Naive thymus-derived CD4-positive, alpha-beta T cell (primary cell): ENCODE measurements at regions not wholly inside any gene's neighbourhood (a gene's known extent, or its start where the extent isn't known, plus 50 kb on each side); places are given as distances from the start of the nearest gene placed in this dataset.

Source experiments
- ATAC-seq: fragments of 150-1000 bp; cut with Tn5 transposase; 2 replicates; pipeline ENCODE4 v1.10.0; 2021; ENCODE audit warnings: mild to moderate bottlenecking, moderate library complexity
- CTCF ChIA-PET: fragments of 350-600 bp; sonication (Branson Sonifier 250); formaldehyde crosslinking; loops from one replicate; lab custom pipeline; 2021; ENCODE audit warnings: antibody characterized with exemption; lab: Charles Lee
- POLR2A ChIA-PET: fragments of 350-600 bp; sonication (Branson Sonifier 250); formaldehyde crosslinking; loops from one replicate; lab custom pipeline; 2021; ENCODE audit warnings: antibody characterized with exemption, inconsistent platforms; lab: Charles Lee
- DNase-seq, 9 donors: peaks; one replicate each; pipeline versions ENCODE4 v3.0.0 to v3.0.0-alpha.2; 2020 to 2022; ENCODE audit warnings: mixed read lengths in 1 of 9
- H3K27ac ChIP-seq: one replicate; pipeline ENCODE4 v1.7.0; 2013; ENCODE audit warnings: mild to moderate bottlenecking, low read depth, low read length, moderate library complexity
- H3K27me3 ChIP-seq, 2 donors: one replicate each; pipeline ENCODE4 v1.7.0; 2013; ENCODE audit warnings: low read length in 2 of 2, mild to moderate bottlenecking in 2 of 2, moderate library complexity in 2 of 2; ENCODE audit not compliant: control insufficient read depth in 2 of 2, insufficient read depth in 2 of 2
- H3K36me3 ChIP-seq, 3 experiments: 1 replicate in 2 of 3; 2 replicates in 1 of 3; pipeline ENCODE4 v1.7.0; 2013; ENCODE audit warnings: low read length in 3 of 3, mild to moderate bottlenecking in 3 of 3, moderate library complexity in 1 of 3; ENCODE audit not compliant: insufficient read depth in 3 of 3, control insufficient read depth in 2 of 3
- H3K4me1 ChIP-seq, 2 donors: one replicate each; pipeline ENCODE4 v1.7.0; 2013; ENCODE audit warnings: low read length in 2 of 2, mild to moderate bottlenecking in 2 of 2, moderate library complexity in 1 of 2; ENCODE audit not compliant: control insufficient read depth in 2 of 2, insufficient read depth in 2 of 2
- H3K4me3 ChIP-seq: 2 replicates; pipeline ENCODE4 v1.7.0; 2013; ENCODE audit warnings: mild to moderate bottlenecking, low read length
- H3K9me3 ChIP-seq, 3 experiments: 1 replicate in 2 of 3; 2 replicates in 1 of 3; pipeline ENCODE4 v1.7.0; 2013; ENCODE audit warnings: low read length in 3 of 3; ENCODE audit not compliant: control insufficient read depth in 2 of 3
- H3K27ac Mint-ChIP-seq, 9 donors: one replicate each; pipeline ENCODE4 v1.8.0; 2020 to 2022; ENCODE audit warnings: mixed read lengths in 9 of 9, mild to moderate bottlenecking in 8 of 9, moderate library complexity in 5 of 9, inconsistent platforms in 2 of 9
- H3K27me3 Mint-ChIP-seq, 5 donors: one replicate each; pipeline ENCODE4 v1.8.0; 2021 to 2022; ENCODE audit warnings: mixed read lengths in 5 of 5, mild to moderate bottlenecking in 1 of 5
- H3K36me3 Mint-ChIP-seq, 5 donors: one replicate each; pipeline ENCODE4 v1.8.0; 2020 to 2022; ENCODE audit warnings: mixed read lengths in 5 of 5, mild to moderate bottlenecking in 3 of 5, inconsistent platforms in 1 of 5
- H3K4me1 Mint-ChIP-seq, 7 donors: one replicate each; pipeline ENCODE4 v1.8.0; 2020 to 2022; ENCODE audit warnings: mixed read lengths in 7 of 7, mild to moderate bottlenecking in 3 of 7, inconsistent platforms in 1 of 7
- H3K4me3 Mint-ChIP-seq, 10 donors: one replicate each; pipeline ENCODE4 v1.8.0; 2020 to 2022; ENCODE audit warnings: mild to moderate bottlenecking in 10 of 10, mixed read lengths in 10 of 10, moderate library complexity in 6 of 10, inconsistent platforms in 2 of 10
- H3K9me3 Mint-ChIP-seq, 11 donors: one replicate each; pipeline ENCODE4 v1.8.0; 2020 to 2022; ENCODE audit warnings: mixed read lengths in 11 of 11, mild to moderate bottlenecking in 4 of 11, inconsistent platforms in 1 of 11, moderate library complexity in 1 of 11
- intact Hi-C, 2 donors: fragments of 100-400 bp; cut with micrococcal nuclease; formaldehyde crosslinking; loops; one replicate each; pipeline ENCODE4 v1.15.1; 2023

DNA sequence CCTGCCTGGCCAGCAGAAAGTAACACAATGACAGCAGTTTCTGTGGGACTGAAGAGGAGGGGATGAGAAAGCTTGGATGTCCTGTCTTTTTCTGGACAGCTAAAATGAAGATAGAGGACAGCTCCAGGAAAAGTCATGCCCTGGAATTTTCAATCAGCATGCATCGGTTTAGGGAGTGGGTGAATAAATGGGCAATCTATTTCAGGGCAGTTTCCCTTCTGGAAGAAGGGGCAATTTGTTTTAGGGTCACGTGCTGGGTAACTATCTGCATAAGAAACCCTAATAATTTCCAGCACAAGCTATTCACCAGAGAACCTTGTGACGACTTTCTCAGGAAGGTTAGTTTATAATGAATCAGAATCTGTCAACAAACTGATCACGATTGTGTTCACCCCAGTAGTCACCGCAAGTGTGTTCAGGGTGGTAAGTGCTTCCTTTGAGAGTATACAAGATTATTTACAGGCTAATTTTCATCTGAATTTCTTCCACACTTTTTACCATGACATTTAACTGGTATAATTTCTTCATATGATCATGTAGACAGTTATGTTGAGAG is 318.0 kb upstream of the GBE1 start:
- Histone ChIP-seq H3K27me3 (no peaks in the 10 kb centered on the region), H3K9me3 (no peaks in the 10 kb centered on the region), H3K27ac (no peak overlapping the region), H3K36me3 (no peaks in the 10 kb centered on the region), H3K4me3 (no peak overlapping the region), H3K4me1 (no peaks in the 10 kb centered on the region)
- ChIA-PET POLR2A (no interaction called here), CTCF (no interaction called here)
- H3K36me3 Mint-ChIP-seq, result no peaks in the 10 kb centered on the region
- ATAC-seq, result no peak
- no peaks in the 10 kb centered on the region for H3K4me1 Mint-ChIP-seq
- no peak overlapping the region for H3K4me3 Mint-ChIP-seq
- no peaks in the 10 kb centered on the region for H3K9me3 Mint-ChIP-seq
- no peak for DNase-seq
- peaks cover 0 to 3% (median 0%) of the 10 kb centered on the region in 5 donors for H3K27me3 Mint-ChIP-seq
- intact Hi-C loops, result no loop called here
- no peak overlapping the region for H3K27ac Mint-ChIP-seq

DNA sequence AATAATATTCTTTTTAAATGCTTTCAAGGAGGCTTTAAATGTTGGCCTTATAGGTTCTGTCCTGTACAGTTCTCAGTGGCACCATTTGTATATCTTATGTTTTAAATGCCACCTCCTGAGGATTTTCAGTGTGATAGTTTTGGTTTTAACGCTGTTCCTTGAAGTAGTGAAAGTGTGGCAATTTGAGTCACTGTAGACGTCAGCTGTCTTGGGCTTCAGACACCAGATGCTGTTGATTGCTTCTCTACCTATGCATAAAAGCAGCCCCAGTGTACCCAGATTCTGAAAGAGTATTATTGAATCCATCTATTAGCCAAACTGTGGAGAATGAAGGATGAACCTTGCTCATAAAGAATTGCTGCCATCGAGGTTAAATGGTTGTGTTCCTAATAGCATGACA is 316.8 kb upstream of the GBE1 start:
- CTCF ChIA-PET, result no interaction called here
- no peaks in the 10 kb centered on the region for H3K9me3 ChIP-seq
- H3K4me1 Mint-ChIP-seq, result no peaks in the 10 kb centered on the region
- H3K4me3 ChIP-seq, result no peak overlapping the region
- ATAC-seq (no peak), DNase-seq (no peak)
- H3K27ac ChIP-seq, result no peak overlapping the region
- peaks cover 0 to 3% (median 0%) of the 10 kb centered on the region in 5 donors for H3K27me3 Mint-ChIP-seq
- no peak overlapping the region for H3K27ac Mint-ChIP-seq
- no peak overlapping the region for H3K4me3 Mint-ChIP-seq
- H3K4me1 ChIP-seq, result no peaks in the 10 kb centered on the region
- no peaks in the 10 kb centered on the region for H3K9me3 Mint-ChIP-seq
- H3K36me3 ChIP-seq, result no peaks in the 10 kb centered on the region
- intact Hi-C loops, result no loop called here
- POLR2A ChIA-PET, result no interaction called here
- H3K27me3 ChIP-seq, result no peaks in the 10 kb centered on the region
- H3K36me3 Mint-ChIP-seq, result no peaks in the 10 kb centered on the region

DNA sequence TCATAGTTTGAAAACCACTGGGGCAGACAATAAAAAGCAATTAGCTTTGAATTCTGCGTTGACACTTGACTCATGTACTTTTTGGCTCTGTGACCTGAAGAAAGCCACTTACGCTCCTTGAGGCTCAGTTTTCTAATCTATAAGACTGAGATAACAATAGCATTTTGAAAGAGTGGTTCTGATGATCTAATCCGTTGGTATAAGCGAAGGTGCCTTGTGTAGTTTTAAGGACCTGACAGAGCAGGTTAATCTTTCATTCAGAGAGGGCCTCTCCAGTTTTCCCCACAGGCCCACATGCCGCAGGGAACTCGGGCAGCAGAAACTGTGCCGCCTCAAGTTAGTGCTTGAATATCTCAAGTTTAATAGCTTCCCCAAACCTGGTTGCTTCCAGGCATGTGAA is 306.0 kb upstream of the GBE1 start:
- Histone ChIP-seq H3K27me3 (no peaks in the 10 kb centered on the region), H3K9me3 (no peaks in the 10 kb centered on the region), H3K4me1 (no peaks in the 10 kb centered on the region), H3K4me3 (no peak overlapping the region), H3K36me3 (no peaks in the 10 kb centered on the region), H3K27ac (no peak overlapping the region)
- peaks cover 0 to 9% (median 0%) of the 10 kb centered on the region in 5 donors for H3K27me3 Mint-ChIP-seq
- no peaks in the 10 kb centered on the region for H3K4me1 Mint-ChIP-seq
- no peak for DNase-seq
- H3K9me3 Mint-ChIP-seq, result no peaks in the 10 kb centered on the region
- ATAC-seq, result no peak
- ChIA-PET CTCF (no interaction called here), POLR2A (no interaction called here)
- intact Hi-C loops, result no loop called here
- no peaks in the 10 kb centered on the region for H3K36me3 Mint-ChIP-seq
- no peak overlapping the region for H3K4me3 Mint-ChIP-seq
- no peak overlapping the region for H3K27ac Mint-ChIP-seq

DNA sequence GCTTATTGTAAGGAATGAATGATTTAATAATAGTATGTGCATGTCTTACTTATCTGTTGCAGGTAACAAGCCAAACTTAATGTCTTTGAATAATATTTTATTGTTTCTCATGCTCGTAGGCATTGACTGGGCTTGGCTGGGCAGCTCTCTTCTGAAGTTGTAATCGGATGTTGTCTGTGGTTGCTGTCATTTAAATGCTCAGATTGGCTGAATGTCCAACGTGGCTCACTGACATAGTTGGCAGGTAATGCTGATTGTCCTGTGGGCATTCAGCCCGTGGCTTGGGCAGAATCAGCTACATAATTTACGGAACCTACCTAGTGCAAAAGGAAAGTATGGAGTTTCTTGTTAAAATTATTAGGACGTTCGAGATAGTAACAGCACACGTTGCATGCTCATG is 297.4 kb upstream of the GBE1 start:
- ChIA-PET CTCF (no interaction called here), POLR2A (no interaction called here)
- Mint-ChIP-seq H3K27ac (no peak overlapping the region), H3K4me1 (no peaks in the 10 kb centered on the region), H3K36me3 (no peaks in the 10 kb centered on the region), H3K27me3 (no peaks in the 10 kb centered on the region), H3K9me3 (peaks cover 0 to 8% (median 0%) of the 10 kb centered on the region in 11 donors), H3K4me3 (no peak overlapping the region)
- H3K27ac ChIP-seq, result no peak overlapping the region
- H3K36me3 ChIP-seq, result no peaks in the 10 kb centered on the region
- H3K4me1 ChIP-seq, result no peaks in the 10 kb centered on the region
- no peaks in the 10 kb centered on the region for H3K9me3 ChIP-seq
- no peaks in the 10 kb centered on the region for H3K27me3 ChIP-seq
- no peak for DNase-seq
- ATAC-seq, result no peak
- intact Hi-C loops, result no loop called here
- H3K4me3 ChIP-seq, result no peak overlapping the region

DNA sequence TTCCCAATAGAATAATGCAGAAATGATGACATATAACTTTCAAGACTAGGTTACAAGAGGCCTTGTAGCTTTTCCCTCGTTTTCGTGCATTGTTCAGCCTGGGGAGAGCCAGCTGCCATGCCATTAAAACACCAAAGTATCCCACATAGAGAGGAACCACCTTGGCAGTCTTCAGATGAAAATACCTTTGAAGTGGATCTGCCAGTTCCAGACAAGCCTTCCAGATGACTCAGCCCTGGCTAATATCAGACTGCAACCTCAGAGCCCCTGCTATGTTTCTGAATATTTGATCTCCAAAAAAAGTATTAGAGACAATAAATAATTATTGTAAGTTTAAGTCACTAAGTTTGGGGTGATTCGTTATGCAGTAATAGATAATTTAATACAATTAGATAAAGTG is 294.3 kb upstream of the GBE1 start:
- Histone ChIP-seq H3K9me3 (no peaks in the 10 kb centered on the region), H3K27me3 (no peaks in the 10 kb centered on the region), H3K27ac (no peak overlapping the region), H3K36me3 (no peaks in the 10 kb centered on the region), H3K4me3 (no peak overlapping the region), H3K4me1 (no peaks in the 10 kb centered on the region)
- Mint-ChIP-seq H3K36me3 (no peaks in the 10 kb centered on the region), H3K27me3 (no peaks in the 10 kb centered on the region), H3K4me3 (no peak overlapping the region), H3K27ac (no peak overlapping the region), H3K9me3 (peaks cover 0 to 7% (median 0%) of the 10 kb centered on the region in 11 donors), H3K4me1 (no peaks in the 10 kb centered on the region)
- intact Hi-C loops, result no loop called here
- ChIA-PET POLR2A (no interaction called here), CTCF (no interaction called here)
- DNase-seq (no peak), ATAC-seq (no peak)

DNA sequence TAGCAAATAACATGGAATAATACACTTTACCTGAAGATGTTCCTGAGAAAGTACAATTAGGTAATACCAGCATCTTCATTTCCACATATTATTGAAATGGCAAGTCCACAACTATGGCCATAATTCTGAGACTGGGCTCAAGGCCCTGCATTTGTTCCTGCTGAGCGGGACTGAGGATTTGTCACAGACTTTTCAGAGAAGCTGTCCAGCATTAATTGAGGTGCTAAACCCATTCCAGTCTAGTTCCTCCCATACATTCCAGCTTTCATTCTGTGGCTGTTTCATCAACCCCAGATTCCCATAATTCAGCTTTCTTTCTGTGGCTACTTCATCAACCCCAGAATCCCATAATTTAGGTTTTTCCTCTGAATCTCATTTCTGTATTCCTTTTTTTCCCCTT is 293.4 kb upstream of the GBE1 start:
- H3K36me3 Mint-ChIP-seq, result no peaks in the 10 kb centered on the region
- no peaks in the 10 kb centered on the region for H3K27me3 ChIP-seq
- H3K9me3 ChIP-seq, result no peaks in the 10 kb centered on the region
- POLR2A ChIA-PET, result no interaction called here
- H3K9me3 Mint-ChIP-seq, result peaks cover 0 to 7% (median 0%) of the 10 kb centered on the region in 11 donors
- H3K27ac Mint-ChIP-seq, result no peak overlapping the region
- H3K27me3 Mint-ChIP-seq, result no peaks in the 10 kb centered on the region
- H3K4me3 Mint-ChIP-seq, result no peak overlapping the region
- intact Hi-C loops, result no loop called here
- CTCF ChIA-PET, result no interaction called here
- no peak for DNase-seq
- no peak for ATAC-seq
- H3K27ac ChIP-seq, result no peak overlapping the region
- H3K36me3 ChIP-seq, result no peaks in the 10 kb centered on the region
- no peaks in the 10 kb centered on the region for H3K4me1 ChIP-seq
- no peaks in the 10 kb centered on the region for H3K4me1 Mint-ChIP-seq
- H3K4me3 ChIP-seq, result no peak overlapping the region

DNA sequence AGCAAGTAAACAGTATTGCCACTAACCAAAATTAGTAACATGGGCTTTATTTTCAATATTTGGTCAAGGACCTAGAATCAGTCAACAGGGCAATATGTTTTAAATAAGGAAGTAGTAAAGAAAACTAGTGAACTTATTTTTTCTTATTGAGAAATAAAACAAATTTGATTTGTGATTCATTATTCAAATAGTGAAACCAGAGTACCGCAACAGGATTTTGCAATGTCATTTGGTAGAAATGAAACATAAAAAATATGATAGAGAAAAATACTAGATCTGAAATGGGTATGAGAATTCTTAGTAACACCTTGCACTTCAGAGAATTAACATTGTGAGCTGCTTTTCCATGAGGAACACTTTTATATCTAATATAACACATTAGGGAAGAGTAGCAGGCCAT is 291.8 kb upstream of the GBE1 start:
- ChIA-PET POLR2A (no interaction called here), CTCF (no interaction called here)
- Histone ChIP-seq H3K27ac (no peak overlapping the region), H3K9me3 (no peaks in the 10 kb centered on the region), H3K27me3 (no peaks in the 10 kb centered on the region), H3K4me3 (no peak overlapping the region), H3K4me1 (no peaks in the 10 kb centered on the region), H3K36me3 (no peaks in the 10 kb centered on the region)
- Mint-ChIP-seq H3K27me3 (no peaks in the 10 kb centered on the region), H3K27ac (no peak overlapping the region), H3K9me3 (peaks cover 0 to 9% (median 0%) of the 10 kb centered on the region in 11 donors), H3K4me3 (no peak overlapping the region), H3K36me3 (no peaks in the 10 kb centered on the region), H3K4me1 (no peaks in the 10 kb centered on the region)
- DNase-seq (no peak), ATAC-seq (no peak)
- intact Hi-C loops, result no loop called here
